ENCODE measurements at regions not wholly inside any gene's neighbourhood (a gene's known extent, or its start where the extent isn't known, plus 50 kb on each side); places are given as distances from the start of the nearest gene placed in this dataset.

GRCh38 chr15:66935688-66936087 is 129.7 kb upstream of the SMAD3 start (continued):
- TF ChIP-seq ZNF462 (CRISPR knock-in tag; IDR thresholded peaks at IDR 0.05) (no peak), EZH2phosphoT487 (IDR thresholded peaks at IDR 0.05; ENCODE audit: unreplicated experiment) (no peak), ZNF114 (CRISPR knock-in tag; IDR thresholded peaks at IDR 0.05) (no peak), EZH2 (IDR thresholded peaks at IDR 0.05; ENCODE audit: low read depth, unreplicated experiment) (no peak), ZNF331 (CRISPR knock-in tag; IDR thresholded peaks at IDR 0.05; ENCODE audit: low read depth) (no peak), POLR2AphosphoS5 (IDR thresholded peaks at IDR 0.05; ENCODE audit: low read depth) (no peak), STAT1 (IDR thresholded peaks at IDR 0.05; ENCODE audit: unreplicated experiment) (no peak), CREB1 (CRISPR knock-in tag; IDR thresholded peaks at IDR 0.05; ENCODE audit: low read depth) (no peak)

GRCh38 chr15:66936109-66936860 is 129.1 kb upstream of the SMAD3 start:
- Histone ChIP-seq H3K4me2 (no peak overlapping the region), H3F3A (replicated peaks; ENCODE audit: low read depth) (no peaks in the 10 kb centered on the region; the same call in 1 of the 2 replicates), H3K79me2 (replicated peaks; ENCODE audit: insufficient read depth) (no peaks in the 10 kb centered on the region), H3K27ac (ENCODE audit: low read depth) (no peak overlapping the region), H2AFZ (no peak overlapping the region), H3K9me2 (ENCODE audit: insufficient read depth) (no peaks in the 10 kb centered on the region; the same call in 1 of the 2 replicates), H3K4me3 (no peak overlapping the region), H3K36me3 (ENCODE audit: insufficient read depth) (no peaks in the 10 kb centered on the region), H3K27me3 (ENCODE audit: insufficient read depth) (no peaks in the 10 kb centered on the region), H4K20me1 (replicated peaks; ENCODE audit: insufficient read depth) (no peaks in the 10 kb centered on the region), H3K4me1 (ENCODE audit: insufficient read depth) (peaks cover 12% of the 10 kb centered on the region; the same call in 1 of the 2 replicates)
- H3K4me1 Mint-ChIP-seq, result peaks cover 19% of the 10 kb centered on the region
- H3K27ac Mint-ChIP-seq, result no peak overlapping the region
- no peak overlapping the region for H3K4me3 Mint-ChIP-seq
- peaks cover 5% of the 10 kb centered on the region for H3K27me3 Mint-ChIP-seq (ENCODE audit: insufficient read depth, low read depth, poor library complexity)
- peaks cover 28% of the 10 kb centered on the region for H3K36me3 Mint-ChIP-seq (ENCODE audit: low read depth)
- DNase-seq (ENCODE audit: low spot score), result no peak
- H3K9me3 Mint-ChIP-seq, result peaks cover 43% of the 10 kb centered on the region
- no peak for ATAC-seq
- no peak for TF ChIP-seq ZNF114 (CRISPR knock-in tag; IDR thresholded peaks at IDR 0.05)
- TF ChIP-seq CREB1 (CRISPR knock-in tag; IDR thresholded peaks at IDR 0.05; ENCODE audit: low read depth), result no peak
- no peak for TF ChIP-seq EZH2 (IDR thresholded peaks at IDR 0.05; ENCODE audit: low read depth, unreplicated experiment)
- TF ChIP-seq POLR2AphosphoS5 (IDR thresholded peaks at IDR 0.05; ENCODE audit: low read depth), result no peak
- no peak for TF ChIP-seq CTCF (conservative IDR thresholded peaks at IDR 0.05; ENCODE audit: low read depth in 2 of 2)

All from GM23338 (cell line).